ENCODE measurements at regions not wholly inside any gene's neighbourhood (a gene's known extent, or its start where the extent isn't known, plus 50 kb on each side); places are given as distances from the start of the nearest gene placed in this dataset.
A peak's percentile ranks its signal among the peaks of the same experiment; 100 is the strongest.

- no peak overlapping the region for H3K4me3 Mint-ChIP-seq
- H3K36me3 Mint-ChIP-seq (ENCODE audit: low read depth) = no peaks in the 10 kb centered on the region
- TF ChIP-seq, protein P1, sequence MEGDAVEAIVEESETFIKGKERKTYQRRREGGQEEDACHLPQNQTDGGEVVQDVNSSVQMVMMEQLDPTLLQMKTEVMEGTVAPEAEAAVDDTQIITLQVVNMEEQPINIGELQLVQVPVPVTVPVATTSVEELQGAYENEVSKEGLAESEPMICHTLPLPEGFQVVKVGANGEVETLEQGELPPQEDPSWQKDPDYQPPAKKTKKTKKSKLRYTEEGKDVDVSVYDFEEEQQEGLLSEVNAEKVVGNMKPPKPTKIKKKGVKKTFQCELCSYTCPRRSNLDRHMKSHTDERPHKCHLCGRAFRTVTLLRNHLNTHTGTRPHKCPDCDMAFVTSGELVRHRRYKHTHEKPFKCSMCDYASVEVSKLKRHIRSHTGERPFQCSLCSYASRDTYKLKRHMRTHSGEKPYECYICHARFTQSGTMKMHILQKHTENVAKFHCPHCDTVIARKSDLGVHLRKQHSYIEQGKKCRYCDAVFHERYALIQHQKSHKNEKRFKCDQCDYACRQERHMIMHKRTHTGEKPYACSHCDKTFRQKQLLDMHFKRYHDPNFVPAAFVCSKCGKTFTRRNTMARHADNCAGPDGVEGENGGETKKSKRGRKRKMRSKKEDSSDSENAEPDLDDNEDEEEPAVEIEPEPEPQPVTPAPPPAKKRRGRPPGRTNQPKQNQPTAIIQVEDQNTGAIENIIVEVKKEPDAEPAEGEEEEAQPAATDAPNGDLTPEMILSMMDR (IDR thresholded peaks at IDR 0.05) = no peak
- no peak overlapping the region for H3K27ac Mint-ChIP-seq
- no peaks in the 10 kb centered on the region for H3K4me1 Mint-ChIP-seq
- DNase-seq = no peak
- peaks cover 27% of the 10 kb centered on the region for H3K27me3 Mint-ChIP-seq (ENCODE audit: low read depth, poor library complexity)
- peaks cover 6% of the 10 kb centered on the region for H3K9me3 Mint-ChIP-seq
Measured at GRCh38 chr2:31739161-31739560, 158.4 kb upstream of the SRD5A2 start.

DNA sequence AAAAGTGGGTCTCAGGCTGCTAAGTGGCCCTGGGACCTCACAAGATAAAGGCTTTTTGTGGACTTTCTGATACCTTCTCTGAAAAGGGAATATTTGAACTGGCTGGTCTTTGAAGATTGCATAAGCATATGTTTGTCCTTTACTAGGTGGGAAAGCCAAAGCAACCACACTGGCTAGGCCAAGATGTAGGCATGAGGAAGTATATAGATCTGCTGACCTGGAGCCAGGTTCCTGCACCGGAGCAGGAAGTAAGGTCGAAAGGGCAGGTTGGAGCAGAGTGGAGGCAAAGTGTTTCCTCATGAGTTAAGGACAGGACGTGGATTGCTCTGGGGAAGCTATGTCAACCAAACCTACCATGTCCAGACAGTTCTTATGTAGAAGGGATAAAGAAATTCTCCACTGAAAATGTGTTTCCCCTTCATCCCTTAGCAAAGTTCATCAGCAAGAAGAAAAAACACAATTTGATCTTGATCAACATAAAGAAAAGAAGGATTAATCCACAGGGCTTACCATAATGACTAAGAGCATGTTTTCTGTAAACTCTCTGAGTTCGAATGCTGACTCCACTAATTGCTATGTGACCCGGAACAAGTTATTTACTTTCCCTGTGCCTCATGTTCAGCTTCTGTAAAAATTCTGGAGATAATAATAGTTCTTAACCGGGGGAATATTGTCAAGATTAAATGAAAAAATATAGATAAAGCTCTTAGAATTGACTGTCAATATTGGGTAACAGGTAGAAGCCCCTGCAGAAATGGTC, 156.1 kb upstream of the SRD5A2 start:
- no peaks in the 10 kb centered on the region for H3K4me1 Mint-ChIP-seq

DNA sequence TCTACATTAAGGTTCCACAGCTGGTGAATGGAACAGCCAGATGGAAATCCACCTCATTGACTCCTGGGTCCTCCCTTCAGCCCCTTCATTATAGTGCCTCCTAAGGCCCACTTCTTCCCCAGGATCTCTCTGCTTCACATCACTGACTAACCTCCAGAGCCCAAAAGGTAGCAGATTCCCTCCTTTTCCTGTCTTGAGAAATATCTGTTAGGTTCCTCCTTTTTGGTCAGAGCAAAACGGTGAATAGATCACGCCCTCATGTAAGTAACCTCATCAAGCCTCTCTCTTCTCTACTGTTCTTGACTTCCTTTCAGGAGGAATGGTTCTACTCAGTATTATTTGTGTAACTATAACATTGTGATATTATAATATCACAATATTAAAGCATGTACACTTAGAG, 155.0 kb upstream of the SRD5A2 start:
- no peak overlapping the region for H3K4me3 Mint-ChIP-seq
- TF ChIP-seq, protein P1 (IDR thresholded peaks at IDR 0.05) = no peak
- no peaks in the 10 kb centered on the region for H3K36me3 Mint-ChIP-seq (ENCODE audit: low read depth)
- peaks cover 27% of the 10 kb centered on the region for H3K27me3 Mint-ChIP-seq (ENCODE audit: low read depth, poor library complexity)
- H3K4me1 Mint-ChIP-seq = no peaks in the 10 kb centered on the region
- no peak overlapping the region for H3K27ac Mint-ChIP-seq
- DNase-seq = no peak
- peaks cover 6% of the 10 kb centered on the region for H3K9me3 Mint-ChIP-seq

More for the DNA sequence above, 156.1 kb upstream of the SRD5A2 start:
- H3K4me3 Mint-ChIP-seq = no peak overlapping the region
- DNase-seq = no peak
- no peak overlapping the region for H3K27ac Mint-ChIP-seq
- no peaks in the 10 kb centered on the region for H3K36me3 Mint-ChIP-seq (ENCODE audit: low read depth)
- H3K27me3 Mint-ChIP-seq (ENCODE audit: low read depth, poor library complexity) = peaks cover 27% of the 10 kb centered on the region
- H3K9me3 Mint-ChIP-seq = no peaks in the 10 kb centered on the region
- TF ChIP-seq, protein P1 (IDR thresholded peaks at IDR 0.05) = no peak

DNA sequence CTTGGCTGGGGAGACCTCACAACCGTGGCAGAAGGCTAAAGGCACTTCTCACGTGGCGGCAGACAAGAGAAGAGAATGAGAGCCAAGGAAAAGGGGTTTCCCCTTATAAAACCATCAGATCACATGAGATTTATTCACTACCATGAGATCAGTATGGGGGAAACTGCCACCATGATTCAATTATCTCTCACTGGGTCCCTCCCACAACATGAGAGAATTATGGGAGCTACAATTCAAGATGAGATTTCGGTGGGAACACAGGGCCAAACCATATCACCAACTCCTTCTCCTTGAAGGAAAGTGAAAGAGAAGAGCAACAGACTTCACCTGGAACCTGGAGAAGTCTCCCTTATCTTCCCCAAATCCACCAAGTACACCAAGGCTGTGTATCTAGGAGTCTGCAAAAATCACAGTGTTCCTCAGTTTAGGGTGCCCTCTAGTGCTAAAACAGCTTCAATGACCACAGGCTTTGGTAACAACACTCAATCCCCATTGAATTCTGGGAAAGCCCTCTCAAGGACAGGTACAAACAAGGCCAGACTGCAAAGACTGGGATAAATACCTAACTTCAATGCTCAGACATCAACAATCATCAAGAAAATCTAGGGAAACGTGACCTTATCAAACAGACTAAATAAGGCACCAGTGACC, 148.8 kb upstream of the SRD5A2 start:
- TF ChIP-seq, protein P1 (IDR thresholded peaks at IDR 0.05) = peak; percentile 3
- Mint-ChIP-seq H3K36me3 (ENCODE audit: low read depth) (no peaks in the 10 kb centered on the region), H3K27ac (no peak overlapping the region), H3K27me3 (ENCODE audit: low read depth, poor library complexity) (peaks cover 6% of the 10 kb centered on the region), H3K9me3 (peaks cover 17% of the 10 kb centered on the region), H3K4me1 (no peaks in the 10 kb centered on the region), H3K4me3 (no peak overlapping the region)
- DNase-seq = no peak

- Mint-ChIP-seq H3K4me1 (no peaks in the 10 kb centered on the region), H3K4me3 (no peak overlapping the region), H3K36me3 (ENCODE audit: low read depth) (no peaks in the 10 kb centered on the region), H3K9me3 (peaks cover 21% of the 10 kb centered on the region), H3K27me3 (ENCODE audit: low read depth, poor library complexity) (peaks cover 6% of the 10 kb centered on the region), H3K27ac (no peak overlapping the region)
- TF ChIP-seq, protein P1 (IDR thresholded peaks at IDR 0.05) = no peak
- no peak for DNase-seq
Measured at GRCh38 chr2:31729065-31729439, 148.3 kb upstream of the SRD5A2 start.

Data from nephron progenitor cell (in vitro differentiated cells).